C4-2B (cell line): ENCODE measurements at regions not wholly inside any gene's neighbourhood (a gene's known extent, or its start where the extent isn't known, plus 50 kb on each side); places are given as distances from the start of the nearest gene placed in this dataset.

Experiments used
- CTCF ChIP-seq: fragments of 450-650 bp; conservative IDR thresholded peaks from 2 replicates; pipeline ENCODE4 v1.5.1; 2017; ENCODE audit warnings: mild to moderate bottlenecking
- ZFX ChIP-seq: fragments of 450-650 bp; IDR thresholded peaks from 2 replicates; pipeline ENCODE4 v1.6.1; 2017

GRCh38 chrX:39728025-39728424, 369.7 kb downstream of the BCOR start:
- no peak for TF ChIP-seq CTCF
- no peak for TF ChIP-seq ZFX
